GM23338 (cell line): ENCODE measurements at regions not wholly inside any gene's neighbourhood (a gene's known extent, or its start where the extent isn't known, plus 50 kb on each side); places are given as distances from the start of the nearest gene placed in this dataset.

Source experiments
- CREB1 ChIP-seq: fragments of 250-450 bp; sonication (Bioruptor Pico); IDR thresholded peaks from 2 replicates; pipeline ENCODE4 v1.5.0; 2020; ENCODE audit warnings: low read depth, mild to moderate bottlenecking, moderate library complexity
- CTCF ChIP-seq, 2 experiments: fragments of 200-600 bp in 1 of 2; sonication (generic) in 1 of 2; conservative IDR thresholded peaks; 2 replicates each; pipeline versions ENCODE4 v1.5.1 to v1.6.1; 2016 to 2017; ENCODE audit warnings: antibody characterized with exemption in 2 of 2, low read depth in 2 of 2, mild to moderate bottlenecking in 2 of 2, moderate library complexity in 1 of 2
- ETS1 ChIP-seq: IDR thresholded peaks from 2 replicates; pipeline ENCODE4 v1.6.1; 2016; ENCODE audit warnings: antibody characterized with exemption
- EZH2 ChIP-seq: fragments of 200-600 bp; sonication (generic); IDR thresholded peaks from one replicate; pipeline ENCODE4 v1.8.0; 2017; ENCODE audit warnings: antibody characterized with exemption, mild to moderate bottlenecking, low read depth; ENCODE audit not compliant: unreplicated experiment
- EZH2phosphoT487 ChIP-seq: fragments of 200-600 bp; sonication (generic); IDR thresholded peaks from one replicate; pipeline ENCODE4 v1.8.1; 2018; ENCODE audit warnings: antibody characterized with exemption; ENCODE audit not compliant: unreplicated experiment
- JUNB ChIP-seq: IDR thresholded peaks from one replicate; pipeline ENCODE4 v1.6.1; 2016; ENCODE audit warnings: antibody characterized with exemption; ENCODE audit not compliant: unreplicated experiment
- NANOG ChIP-seq: IDR thresholded peaks from 2 replicates; pipeline ENCODE4 v1.6.1; 2016; ENCODE audit warnings: antibody characterized with exemption, borderline replicate concordance
- POLR2AphosphoS5 ChIP-seq: IDR thresholded peaks from 2 replicates; pipeline ENCODE4 v1.6.1; 2016; ENCODE audit warnings: antibody characterized with exemption, low read depth
- REST ChIP-seq: IDR thresholded peaks from one replicate; pipeline ENCODE4 v1.6.1; 2018; ENCODE audit warnings: antibody characterized with exemption; ENCODE audit not compliant: unreplicated experiment
- STAT1 ChIP-seq: IDR thresholded peaks from one replicate; pipeline ENCODE4 v1.6.1; 2016; ENCODE audit warnings: antibody characterized with exemption; ENCODE audit not compliant: unreplicated experiment
- ZNF114 ChIP-seq: fragments of 250-450 bp; sonication (Bioruptor Pico); IDR thresholded peaks from 2 replicates; pipeline ENCODE4 v1.5.0; 2020; ENCODE audit warnings: mild to moderate bottlenecking, moderate library complexity
- ZNF331 ChIP-seq: fragments of 250-450 bp; sonication (Bioruptor Pico); IDR thresholded peaks from 2 replicates; pipeline ENCODE4 v1.5.0; 2020; ENCODE audit warnings: low read depth, mild to moderate bottlenecking, moderate library complexity
- TF ChIP-seq, protein P1 (sequence below): fragments of 250-450 bp; sonication (Bioruptor Pico); IDR thresholded peaks from 2 replicates; pipeline ENCODE4 v1.5.0; 2020; ENCODE audit warnings: mild to moderate bottlenecking, moderate library complexity

DNA sequence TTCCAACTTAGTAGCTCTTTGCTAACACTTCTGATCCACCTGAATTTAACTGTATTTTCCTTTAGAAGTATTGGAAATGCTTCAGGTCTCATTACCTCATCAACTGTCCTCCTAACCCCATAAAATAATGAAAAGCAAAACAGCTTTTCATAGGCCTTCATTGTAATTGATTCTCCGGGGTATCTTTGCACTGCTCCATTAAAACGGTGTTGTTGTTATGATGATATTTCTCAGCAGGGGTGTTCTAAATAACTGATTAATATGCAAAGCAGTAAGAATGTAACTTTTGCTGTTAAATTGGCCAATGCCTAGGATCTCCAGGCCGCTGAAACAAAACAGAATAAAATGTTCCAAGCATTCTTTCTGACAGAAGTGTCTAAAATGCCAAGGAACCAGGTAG, 1983.2 kb downstream of the EFNA5 start:
- TF ChIP-seq CTCF (conservative IDR thresholded peaks at IDR 0.05; ENCODE audit: low read depth in 2 of 2) (no peak), NANOG (peak; percentile 83; the same call in 1 of the 2 replicates), REST (no peak), CREB1 (no peak), POLR2AphosphoS5 (no peak), ZNF114 (CRISPR knock-in tag) (no peak), EZH2 (no peak), EZH2phosphoT487 (no peak), JUNB (no peak), ETS1 (no peak), ZNF331 (no peak), STAT1 (no peak)
- TF ChIP-seq, protein P1, sequence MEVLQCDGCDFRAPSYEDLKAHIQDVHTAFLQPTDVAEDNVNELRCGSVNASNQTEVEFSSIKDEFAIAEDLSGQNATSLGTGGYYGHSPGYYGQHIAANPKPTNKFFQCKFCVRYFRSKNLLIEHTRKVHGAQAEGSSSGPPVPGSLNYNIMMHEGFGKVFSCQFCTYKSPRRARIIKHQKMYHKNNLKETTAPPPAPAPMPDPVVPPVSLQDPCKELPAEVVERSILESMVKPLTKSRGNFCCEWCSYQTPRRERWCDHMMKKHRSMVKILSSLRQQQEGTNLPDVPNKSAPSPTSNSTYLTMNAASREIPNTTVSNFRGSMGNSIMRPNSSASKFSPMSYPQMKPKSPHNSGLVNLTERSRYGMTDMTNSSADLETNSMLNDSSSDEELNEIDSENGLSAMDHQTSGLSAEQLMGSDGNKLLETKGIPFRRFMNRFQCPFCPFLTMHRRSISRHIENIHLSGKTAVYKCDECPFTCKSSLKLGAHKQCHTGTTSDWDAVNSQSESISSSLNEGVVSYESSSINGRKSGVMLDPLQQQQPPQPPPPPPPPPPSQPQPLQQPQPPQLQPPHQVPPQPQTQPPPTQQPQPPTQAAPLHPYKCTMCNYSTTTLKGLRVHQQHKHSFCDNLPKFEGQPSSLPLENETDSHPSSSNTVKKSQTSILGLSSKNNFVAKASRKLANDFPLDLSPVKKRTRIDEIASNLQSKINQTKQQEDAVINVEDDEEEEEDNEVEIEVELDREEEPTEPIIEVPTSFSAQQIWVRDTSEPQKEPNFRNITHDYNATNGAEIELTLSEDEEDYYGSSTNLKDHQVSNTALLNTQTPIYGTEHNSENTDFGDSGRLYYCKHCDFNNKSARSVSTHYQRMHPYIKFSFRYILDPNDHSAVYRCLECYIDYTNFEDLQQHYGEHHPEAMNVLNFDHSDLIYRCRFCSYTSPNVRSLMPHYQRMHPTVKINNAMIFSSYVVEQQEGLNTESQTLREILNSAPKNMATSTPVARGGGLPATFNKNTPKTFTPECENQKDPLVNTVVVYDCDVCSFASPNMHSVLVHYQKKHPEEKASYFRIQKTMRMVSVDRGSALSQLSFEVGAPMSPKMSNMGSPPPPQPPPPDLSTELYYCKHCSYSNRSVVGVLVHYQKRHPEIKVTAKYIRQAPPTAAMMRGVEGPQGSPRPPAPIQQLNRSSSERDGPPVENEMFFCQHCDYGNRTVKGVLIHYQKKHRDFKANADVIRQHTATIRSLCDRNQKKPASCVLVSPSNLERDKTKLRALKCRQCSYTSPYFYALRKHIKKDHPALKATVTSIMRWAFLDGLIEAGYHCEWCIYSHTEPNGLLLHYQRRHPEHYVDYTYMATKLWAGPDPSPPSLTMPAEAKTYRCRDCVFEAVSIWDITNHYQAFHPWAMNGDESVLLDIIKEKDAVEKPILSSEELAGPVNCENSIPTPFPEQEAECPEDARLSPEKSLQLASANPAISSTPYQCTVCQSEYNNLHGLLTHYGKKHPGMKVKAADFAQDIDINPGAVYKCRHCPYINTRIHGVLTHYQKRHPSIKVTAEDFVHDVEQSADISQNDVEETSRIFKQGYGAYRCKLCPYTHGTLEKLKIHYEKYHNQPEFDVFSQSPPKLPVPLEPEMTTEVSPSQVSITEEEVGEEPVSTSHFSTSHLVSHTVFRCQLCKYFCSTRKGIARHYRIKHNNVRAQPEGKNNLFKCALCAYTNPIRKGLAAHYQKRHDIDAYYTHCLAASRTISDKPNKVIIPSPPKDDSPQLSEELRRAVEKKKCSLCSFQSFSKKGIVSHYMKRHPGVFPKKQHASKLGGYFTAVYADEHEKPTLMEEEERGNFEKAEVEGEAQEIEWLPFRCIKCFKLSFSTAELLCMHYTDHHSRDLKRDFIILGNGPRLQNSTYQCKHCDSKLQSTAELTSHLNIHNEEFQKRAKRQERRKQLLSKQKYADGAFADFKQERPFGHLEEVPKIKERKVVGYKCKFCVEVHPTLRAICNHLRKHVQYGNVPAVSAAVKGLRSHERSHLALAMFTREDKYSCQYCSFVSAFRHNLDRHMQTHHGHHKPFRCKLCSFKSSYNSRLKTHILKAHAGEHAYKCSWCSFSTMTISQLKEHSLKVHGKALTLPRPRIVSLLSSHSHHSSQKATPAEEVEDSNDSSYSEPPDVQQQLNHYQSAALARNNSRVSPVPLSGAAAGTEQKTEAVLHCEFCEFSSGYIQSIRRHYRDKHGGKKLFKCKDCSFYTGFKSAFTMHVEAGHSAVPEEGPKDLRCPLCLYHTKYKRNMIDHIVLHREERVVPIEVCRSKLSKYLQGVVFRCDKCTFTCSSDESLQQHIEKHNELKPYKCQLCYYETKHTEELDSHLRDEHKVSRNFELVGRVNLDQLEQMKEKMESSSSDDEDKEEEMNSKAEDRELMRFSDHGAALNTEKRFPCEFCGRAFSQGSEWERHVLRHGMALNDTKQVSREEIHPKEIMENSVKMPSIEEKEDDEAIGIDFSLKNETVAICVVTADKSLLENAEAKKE (CRISPR knock-in tag), result no peak
